MG63 (cell line): ENCODE measurements at regions not wholly inside any gene's neighbourhood (a gene's known extent, or its start where the extent isn't known, plus 50 kb on each side); places are given as distances from the start of the nearest gene placed in this dataset.

Source experiments
- DNase-seq: peaks from one replicate; pipeline ENCODE4 v3.0.0-alpha.2; 2020
- H3K27me3 ChIP-seq: fragments of 250-450 bp; sonication (Bioruptor Pico); 2 replicates; pipeline ENCODE4 v1.5.1; 2020; ENCODE audit warnings: mild to moderate bottlenecking, moderate library complexity
- H3K36me3 ChIP-seq: fragments of 250-450 bp; sonication (Bioruptor Pico); 2 replicates; pipeline ENCODE4 v1.5.1; 2020; ENCODE audit warnings: mild to moderate bottlenecking, moderate library complexity
- H3K4me3 ChIP-seq: fragments of 250-450 bp; sonication (Bioruptor Pico); 2 replicates; pipeline ENCODE4 v1.5.1; 2020; ENCODE audit warnings: mild to moderate bottlenecking, moderate library complexity
- H3K9me3 ChIP-seq: fragments of 250-450 bp; sonication (Bioruptor Pico); 2 replicates; pipeline ENCODE4 v1.5.1; 2020; ENCODE audit warnings: mild to moderate bottlenecking, moderate library complexity

- no peak for DNase-seq
- no peaks in the 10 kb centered on the region for H3K27me3 ChIP-seq
- no peaks in the 10 kb centered on the region for H3K9me3 ChIP-seq
- H3K36me3 ChIP-seq = no peaks in the 10 kb centered on the region
- no peak overlapping the region for H3K4me3 ChIP-seq
Observed at GRCh38 chr16:54369861-54370260, 83.3 kb upstream of the IRX3 start.

DNA sequence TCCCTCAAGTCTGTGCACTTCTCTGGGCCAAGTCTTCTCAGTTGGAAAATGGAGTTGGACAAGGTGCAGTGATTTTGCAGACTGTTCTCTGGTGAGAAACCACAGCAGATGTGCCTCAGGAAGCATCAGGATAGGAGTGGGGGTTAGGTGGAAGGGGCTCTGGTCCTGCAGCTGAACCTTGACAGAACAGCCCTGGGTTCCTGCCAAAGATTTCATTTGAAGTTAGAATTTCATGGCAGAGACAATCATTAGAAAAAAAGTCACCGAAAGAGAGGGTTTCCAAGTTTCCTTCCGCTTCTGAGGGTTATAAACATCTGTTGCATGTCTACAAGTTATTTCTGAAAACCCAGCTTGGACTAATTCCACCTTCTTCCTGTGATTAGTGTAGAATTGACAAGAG, 80.4 kb upstream of the IRX3 start:
- Histone ChIP-seq H3K4me3 (no peak overlapping the region), H3K36me3 (no peaks in the 10 kb centered on the region), H3K9me3 (no peaks in the 10 kb centered on the region), H3K27me3 (no peaks in the 10 kb centered on the region)
- DNase-seq = no peak

DNA sequence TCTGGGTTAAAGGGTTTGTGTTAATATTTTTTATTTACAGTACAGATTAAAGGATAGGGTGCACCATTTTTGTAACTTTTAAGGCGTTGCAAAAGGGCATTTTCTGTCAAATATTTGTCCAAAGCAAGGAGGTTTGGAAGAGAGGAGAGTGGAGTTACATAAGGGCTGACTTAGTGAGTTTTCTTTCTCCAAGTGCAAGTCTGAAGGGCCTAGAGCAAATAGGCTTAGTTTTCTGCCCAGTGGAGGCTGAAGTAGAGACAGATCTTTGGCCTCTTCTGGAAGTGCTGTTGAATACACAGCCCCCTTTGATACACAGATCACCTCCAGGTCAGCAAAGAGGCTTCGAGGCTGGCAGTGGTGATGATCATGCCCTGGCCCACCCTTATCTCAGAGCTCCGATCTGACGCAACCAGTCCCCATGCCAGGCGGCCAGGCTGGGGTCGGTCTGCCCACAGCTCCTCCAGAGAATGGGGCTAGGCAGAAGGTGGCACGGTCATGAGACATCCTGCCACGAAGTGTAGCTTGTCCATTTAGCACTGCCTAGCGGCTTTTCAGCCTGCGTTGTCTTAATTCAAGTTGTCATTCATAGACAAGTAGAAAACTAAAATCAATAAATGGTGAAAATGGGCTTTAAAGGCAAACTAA, 79.5 kb upstream of the IRX3 start:
- Histone ChIP-seq H3K4me3 (no peak overlapping the region), H3K36me3 (no peaks in the 10 kb centered on the region), H3K9me3 (no peaks in the 10 kb centered on the region), H3K27me3 (no peaks in the 10 kb centered on the region)
- DNase-seq = no peak

GRCh38 chr16:54363766-54364165, 77.2 kb upstream of the IRX3 start:
- H3K36me3 ChIP-seq = no peaks in the 10 kb centered on the region
- 0 out of 2 replicates have a peak, but pooled peaks cover 3% of the 10 kb centered on the region for H3K27me3 ChIP-seq
- no peak overlapping the region for H3K4me3 ChIP-seq
- H3K9me3 ChIP-seq = no peaks in the 10 kb centered on the region
- DNase-seq = no peak

GRCh38 chr16:54362591-54363206, 76.1 kb upstream of the IRX3 start:
- Histone ChIP-seq H3K36me3 (no peaks in the 10 kb centered on the region), H3K4me3 (no peak overlapping the region), H3K27me3 (0 out of 2 replicates have a peak, but pooled peaks cover 3% of the 10 kb centered on the region), H3K9me3 (no peaks in the 10 kb centered on the region)
- DNase-seq = no peak

- H3K9me3 ChIP-seq = peaks cover 3% of the 10 kb centered on the region
- H3K36me3 ChIP-seq = no peaks in the 10 kb centered on the region
- no peak for DNase-seq
- no peak overlapping the region for H3K4me3 ChIP-seq
- H3K27me3 ChIP-seq = 0 out of 2 replicates have a peak, but pooled peaks cover 3% of the 10 kb centered on the region
Observed at GRCh38 chr16:54361246-54361645, 74.7 kb upstream of the IRX3 start.

DNA sequence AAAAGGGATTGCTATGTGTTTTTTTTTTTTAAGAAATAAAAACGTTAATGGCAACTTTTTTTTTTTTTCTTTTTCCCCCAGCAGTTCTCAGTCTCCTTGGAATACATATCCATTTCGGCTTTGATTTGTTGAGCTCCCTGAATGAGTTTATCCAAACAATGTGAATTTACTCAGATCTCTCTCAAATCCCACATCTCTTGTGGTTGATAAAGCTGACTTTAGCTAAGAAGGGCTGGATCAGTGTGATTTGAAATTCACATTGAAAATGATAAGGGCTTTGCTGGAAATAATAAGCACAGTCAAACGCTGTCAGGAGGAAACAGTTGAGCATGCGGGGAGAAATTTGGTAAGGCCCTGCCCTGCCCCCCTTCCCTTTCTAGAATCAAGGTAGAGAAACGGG, 74.1 kb upstream of the IRX3 start:
- Histone ChIP-seq H3K9me3 (peaks cover 9% of the 10 kb centered on the region), H3K36me3 (no peaks in the 10 kb centered on the region), H3K27me3 (0 out of 2 replicates have a peak, but pooled peaks cover 3% of the 10 kb centered on the region), H3K4me3 (no peak overlapping the region)
- no peak for DNase-seq

GRCh38 chr16:54359555-54359954, 73.0 kb upstream of the IRX3 start:
- Histone ChIP-seq H3K36me3 (no peaks in the 10 kb centered on the region), H3K27me3 (0 out of 2 replicates have a peak, but pooled peaks cover 3% of the 10 kb centered on the region), H3K4me3 (no peak overlapping the region), H3K9me3 (peaks cover 17% of the 10 kb centered on the region)
- no peak for DNase-seq

- peaks cover 22% of the 10 kb centered on the region for H3K9me3 ChIP-seq
- no peaks in the 10 kb centered on the region for H3K36me3 ChIP-seq
- 0 out of 2 replicates have a peak, but pooled peaks cover 3% of the 10 kb centered on the region for H3K27me3 ChIP-seq
- no peak overlapping the region for H3K4me3 ChIP-seq
- no peak for DNase-seq
Observed at GRCh38 chr16:54359081-54359480, 72.5 kb upstream of the IRX3 start.

DNA sequence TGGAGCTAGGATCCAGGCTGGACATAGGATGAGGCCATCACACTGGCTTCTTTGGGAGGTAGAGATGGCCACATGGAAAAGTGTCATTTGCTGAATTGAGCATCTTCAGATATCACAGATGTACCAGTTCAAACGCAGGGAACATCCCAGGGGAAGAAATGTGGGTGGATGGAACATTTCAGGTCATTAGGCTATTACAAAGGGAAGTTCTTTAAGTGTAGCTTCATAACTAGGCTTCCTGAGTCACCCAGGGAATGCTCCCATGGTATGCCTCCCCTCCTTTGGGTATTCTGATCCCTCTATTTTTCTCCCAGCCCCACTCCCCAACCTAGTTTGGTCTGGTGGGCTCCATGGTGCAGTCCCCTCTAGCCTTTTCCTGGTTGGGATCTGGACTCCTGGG, 69.8 kb upstream of the IRX3 start:
- DNase-seq = no peak
- H3K36me3 ChIP-seq = no peaks in the 10 kb centered on the region
- H3K4me3 ChIP-seq = no peak overlapping the region
- 0 out of 2 replicates have a peak, but pooled peaks cover 3% of the 10 kb centered on the region for H3K27me3 ChIP-seq
- H3K9me3 ChIP-seq = peaks cover 44% of the 10 kb centered on the region

DNA sequence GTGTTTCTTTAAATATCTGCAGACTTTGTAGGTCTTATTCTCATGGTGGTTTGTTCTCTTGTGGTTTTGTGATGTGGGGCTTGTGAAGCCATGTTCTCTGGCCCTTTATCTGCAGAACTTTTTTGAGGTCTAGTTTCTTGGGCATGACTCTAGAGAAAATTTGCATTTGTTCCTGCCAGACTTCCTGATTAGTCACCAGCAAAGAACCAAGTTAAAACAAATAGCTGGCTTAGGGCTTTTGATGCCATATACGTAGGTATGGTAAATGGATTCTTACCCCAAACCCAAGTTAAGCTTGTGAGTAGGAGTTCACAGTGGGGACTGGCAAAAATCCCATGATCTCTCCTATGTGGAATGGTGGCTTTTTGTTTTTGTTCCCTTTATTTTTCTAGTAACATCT, 68.7 kb upstream of the IRX3 start:
- Histone ChIP-seq H3K36me3 (no peaks in the 10 kb centered on the region), H3K4me3 (no peak overlapping the region), H3K9me3 (peaks cover 44% of the 10 kb centered on the region), H3K27me3 (0 out of 2 replicates have a peak, but pooled peaks cover 3% of the 10 kb centered on the region)
- DNase-seq = peak; percentile 74

DNA sequence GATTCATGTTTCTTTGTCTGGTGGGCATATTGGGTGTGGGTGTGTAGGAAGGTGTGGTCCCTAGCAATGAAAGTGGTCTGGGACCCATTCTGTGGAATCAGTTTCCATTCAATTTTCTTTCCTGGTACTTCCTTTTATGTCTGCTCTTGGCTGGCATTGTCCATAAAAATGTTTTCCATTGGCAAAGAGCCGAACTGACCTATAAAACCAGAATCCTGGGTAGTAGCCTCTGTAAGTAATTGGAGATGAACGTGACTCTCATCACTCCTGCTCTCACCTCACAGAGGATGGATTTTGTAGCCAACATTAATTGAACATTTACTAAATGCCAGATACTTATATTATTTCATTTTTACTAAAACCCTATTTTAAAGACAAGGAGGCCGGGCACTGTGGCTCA, 66.5 kb upstream of the IRX3 start:
- no peak for DNase-seq
- no peaks in the 10 kb centered on the region for H3K36me3 ChIP-seq
- H3K4me3 ChIP-seq = no peak overlapping the region
- peaks cover 44% of the 10 kb centered on the region for H3K9me3 ChIP-seq
- H3K27me3 ChIP-seq = no peaks in the 10 kb centered on the region

- Histone ChIP-seq H3K9me3 (peaks cover 40% of the 10 kb centered on the region), H3K4me3 (no peak overlapping the region), H3K36me3 (no peaks in the 10 kb centered on the region), H3K27me3 (no peaks in the 10 kb centered on the region)
- no peak for DNase-seq
Observed at GRCh38 chr16:54351171-54351570, 64.6 kb upstream of the IRX3 start.

GRCh38 chr16:54347961-54348360, 61.4 kb upstream of the IRX3 start:
- no peak for DNase-seq
- H3K9me3 ChIP-seq = peaks cover 11% of the 10 kb centered on the region
- H3K4me3 ChIP-seq = no peak overlapping the region
- H3K36me3 ChIP-seq = no peaks in the 10 kb centered on the region
- no peaks in the 10 kb centered on the region for H3K27me3 ChIP-seq

- Histone ChIP-seq H3K36me3 (no peaks in the 10 kb centered on the region), H3K4me3 (no peak overlapping the region), H3K9me3 (no peaks in the 10 kb centered on the region), H3K27me3 (no peaks in the 10 kb centered on the region)
- DNase-seq = no peak
Observed at GRCh38 chr16:54346041-54346440, 59.5 kb upstream of the IRX3 start.

GRCh38 chr16:54344646-54345630, 58.4 kb upstream of the IRX3 start:
- H3K4me3 ChIP-seq = no peak overlapping the region
- H3K27me3 ChIP-seq = no peaks in the 10 kb centered on the region
- H3K9me3 ChIP-seq = no peaks in the 10 kb centered on the region
- H3K36me3 ChIP-seq = no peaks in the 10 kb centered on the region
- no peak for DNase-seq

DNA sequence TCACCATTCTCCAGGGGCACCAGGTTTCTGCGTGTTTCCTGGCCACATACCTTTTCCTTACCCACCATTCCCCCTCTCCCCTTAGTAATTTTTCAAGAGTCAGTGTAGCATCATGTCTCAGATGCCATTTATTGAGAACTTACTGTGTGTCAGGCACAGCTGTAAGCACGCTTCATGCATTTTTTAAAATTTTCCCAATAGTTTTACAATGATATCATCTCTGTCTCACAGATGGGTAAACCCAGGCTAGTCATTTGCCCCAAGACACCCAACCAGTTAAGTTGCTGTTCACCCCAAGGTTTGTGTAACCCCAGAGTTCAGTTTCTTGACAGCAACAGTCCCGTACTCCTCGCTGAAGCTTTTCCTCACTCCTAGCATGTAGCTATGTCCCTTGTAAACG, 56.4 kb upstream of the IRX3 start:
- no peaks in the 10 kb centered on the region for H3K9me3 ChIP-seq

More for the DNA sequence above, 56.4 kb upstream of the IRX3 start:
- no peak for DNase-seq
- no peaks in the 10 kb centered on the region for H3K36me3 ChIP-seq
- no peaks in the 10 kb centered on the region for H3K27me3 ChIP-seq
- H3K4me3 ChIP-seq = no peak overlapping the region
